Endothelial cell of umbilical vein (primary cell): ENCODE measurements at regions not wholly inside any gene's neighbourhood (a gene's known extent, or its start where the extent isn't known, plus 50 kb on each side); places are given as distances from the start of the nearest gene placed in this dataset.

Experiments used
- POLR2A ChIP-seq: IDR thresholded peaks from 2 replicates; pipeline ENCODE4 v1.6.1; 2012; ENCODE audit warnings: low read depth, mild to moderate bottlenecking, control low read depth, low read length
- POLR2AphosphoS5 ChIP-seq: IDR thresholded peaks from 2 replicates; pipeline ENCODE4 v1.6.1; 2012; ENCODE audit warnings: low read depth, mild to moderate bottlenecking, control low read depth, low read length, moderate library complexity; ENCODE audit not compliant: insufficient read depth
- TF ChIP-seq, protein P1 (sequence below), 2 donors: IDR thresholded peaks; 1 replicate in 1 of 2; 2 replicates in 1 of 2; pipeline ENCODE4 v1.5.1; 2011; ENCODE audit warnings: low read length in 2 of 2, mild to moderate bottlenecking in 2 of 2, moderate library complexity in 2 of 2, control low read depth in 1 of 2, inconsistent platforms in 1 of 2, low read depth in 1 of 2; ENCODE audit not compliant: insufficient read depth in 1 of 2; ENCODE audit errors: extremely low read depth in 1 of 2

DNA sequence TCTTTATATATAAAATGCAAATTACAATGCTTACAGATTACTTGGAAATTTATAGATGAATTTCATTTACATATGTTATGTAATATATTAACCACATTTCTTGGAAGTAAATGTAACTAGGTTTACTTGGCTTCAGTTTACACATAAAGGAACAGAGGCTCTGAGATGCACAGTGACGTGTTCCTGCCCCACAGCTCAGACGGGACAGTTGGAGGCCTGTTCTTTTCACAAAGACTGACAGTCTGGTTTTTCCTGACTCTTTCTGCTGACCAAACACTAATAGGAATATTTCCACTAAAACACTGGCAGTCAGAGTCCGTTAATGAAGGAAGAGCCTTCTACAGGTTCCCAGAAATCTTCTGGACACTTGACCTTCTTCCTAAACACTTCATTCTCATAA, 336.1 kb downstream of the MFSD1 start:
- no peak for TF ChIP-seq POLR2AphosphoS5
- no peak for TF ChIP-seq POLR2A
- TF ChIP-seq, protein P1, sequence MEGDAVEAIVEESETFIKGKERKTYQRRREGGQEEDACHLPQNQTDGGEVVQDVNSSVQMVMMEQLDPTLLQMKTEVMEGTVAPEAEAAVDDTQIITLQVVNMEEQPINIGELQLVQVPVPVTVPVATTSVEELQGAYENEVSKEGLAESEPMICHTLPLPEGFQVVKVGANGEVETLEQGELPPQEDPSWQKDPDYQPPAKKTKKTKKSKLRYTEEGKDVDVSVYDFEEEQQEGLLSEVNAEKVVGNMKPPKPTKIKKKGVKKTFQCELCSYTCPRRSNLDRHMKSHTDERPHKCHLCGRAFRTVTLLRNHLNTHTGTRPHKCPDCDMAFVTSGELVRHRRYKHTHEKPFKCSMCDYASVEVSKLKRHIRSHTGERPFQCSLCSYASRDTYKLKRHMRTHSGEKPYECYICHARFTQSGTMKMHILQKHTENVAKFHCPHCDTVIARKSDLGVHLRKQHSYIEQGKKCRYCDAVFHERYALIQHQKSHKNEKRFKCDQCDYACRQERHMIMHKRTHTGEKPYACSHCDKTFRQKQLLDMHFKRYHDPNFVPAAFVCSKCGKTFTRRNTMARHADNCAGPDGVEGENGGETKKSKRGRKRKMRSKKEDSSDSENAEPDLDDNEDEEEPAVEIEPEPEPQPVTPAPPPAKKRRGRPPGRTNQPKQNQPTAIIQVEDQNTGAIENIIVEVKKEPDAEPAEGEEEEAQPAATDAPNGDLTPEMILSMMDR (IDR thresholded peaks at IDR 0.05; ENCODE audit: extremely low read depth in 1 of 2, insufficient read depth in 1 of 2, low read depth in 1 of 2, low read length in 2 of 2), result no peak
